ENCODE measurements at regions not wholly inside any gene's neighbourhood (a gene's known extent, or its start where the extent isn't known, plus 50 kb on each side); places are given as distances from the start of the nearest gene placed in this dataset.

- Histone ChIP-seq H3K4me2 (no peak overlapping the region), H2AFZ (ENCODE audit: low read depth) (no peak overlapping the region), H3F3A (replicated peaks; ENCODE audit: insufficient read depth) (no peaks in the 10 kb centered on the region), H3K79me2 (ENCODE audit: insufficient read depth) (no peaks in the 10 kb centered on the region), H3K36me3 (replicated peaks in 1 of 2; ENCODE audit: control insufficient read depth in 1 of 2, insufficient read depth in 2 of 2, low read length in 1 of 2) (no peaks in the 10 kb centered on the region), H3K27ac (ENCODE audit: low read depth in 2 of 2, low read length in 1 of 2) (no peak overlapping the region), H3K9me2 (no peaks in the 10 kb centered on the region), H3K27me3 (ENCODE audit: insufficient read depth) (no peaks in the 10 kb centered on the region; the same call in 1 of the 2 replicates), H4K20me1 (ENCODE audit: insufficient read depth) (no peaks in the 10 kb centered on the region), H3K4me3 (ENCODE audit: low read depth in 2 of 2, low read length in 1 of 2) (no peak overlapping the region), H3K9me3 (no peaks in the 10 kb centered on the region), H3K9ac (no peak overlapping the region), H3K4me1 (ENCODE audit: control insufficient read depth in 1 of 2, insufficient read depth in 2 of 2, low read depth in 1 of 2, low read length in 1 of 2) (peaks cover 0 to 3% of the 10 kb centered on the region in 2 experiments; a peak in 1 of 4 replicates)
- POLR2A ChIA-PET, result no interaction called here
- DNase-seq, result no peak
- WGBS (ENCODE audit: low lambda C conversion rate), result 55% methylated on average over 4 of the region's 4 CpGs
- TF ChIP-seq SMC3 (IDR thresholded peaks at IDR 0.05; ENCODE audit: low read depth, low read length) (no peak), TCF12 (IDR thresholded peaks at IDR 0.05) (no peak), TEAD4 (IDR thresholded peaks at IDR 0.05; ENCODE audit: borderline replicate concordance, insufficient read depth) (no peak), GABPA (IDR thresholded peaks at IDR 0.05; ENCODE audit: low read depth) (no peak), IRF3 (IDR thresholded peaks at IDR 0.05; ENCODE audit: low read depth, low read length) (no peak), MAX (IDR thresholded peaks at IDR 0.05; ENCODE audit: low read depth) (no peak), MXI1 (IDR thresholded peaks at IDR 0.05; ENCODE audit: low read depth, low read length) (no peak), RAD21 (IDR thresholded peaks at IDR 0.05; ENCODE audit: low read length) (no peak), JUND (IDR thresholded peaks at IDR 0.05) (no peak), PBX3 (IDR thresholded peaks at IDR 0.05) (no peak), ZBTB33 (IDR thresholded peaks at IDR 0.05; ENCODE audit: borderline replicate concordance, low read depth) (no peak), NFIC (IDR thresholded peaks at IDR 0.05; ENCODE audit: borderline replicate concordance) (no peak), RXRA (IDR thresholded peaks at IDR 0.05; ENCODE audit: borderline replicate concordance, low read depth) (no peak), REST (IDR thresholded peaks at IDR 0.05; ENCODE audit: low read depth, low read length) (no peak), MEF2A (IDR thresholded peaks at IDR 0.05; ENCODE audit: borderline replicate concordance, low read depth) (no peak)
- CTCF ChIA-PET, result no interaction called here
These were observed 252.3 kb upstream of the SESN3 start for GRCh38 chr11:95483339-95483738.
